Loucy (cell line): ENCODE measurements at regions not wholly inside any gene's neighbourhood (a gene's known extent, or its start where the extent isn't known, plus 50 kb on each side); places are given as distances from the start of the nearest gene placed in this dataset.
A peak's percentile ranks its signal among the peaks of the same experiment; 100 is the strongest.

Experiments used
- H2AFZ ChIP-seq: fragments of 200-600 bp; sonication (generic); 2 replicates; pipeline ENCODE4 v1.6.0; 2016; ENCODE audit warnings: antibody characterized with exemption, mild to moderate bottlenecking, low read length, moderate library complexity
- H3F3A ChIP-seq: fragments of 200-600 bp; 2 replicates; pipeline ENCODE4 v1.6.0; 2016; ENCODE audit warnings: antibody characterized with exemption, low read depth, mild to moderate bottlenecking
- H3K27me3 ChIP-seq: fragments of 200-600 bp; sonication (generic); 2 replicates; pipeline ENCODE4 v1.6.1; 2014; ENCODE audit warnings: low read length, mild to moderate bottlenecking; ENCODE audit not compliant: insufficient read depth, poor library complexity, severe bottlenecking
- H3K36me3 ChIP-seq: fragments of 200-600 bp; sonication (generic); 2 replicates; pipeline ENCODE4 v1.6.1; 2016; ENCODE audit warnings: low read length; ENCODE audit not compliant: insufficient read depth
- H3K4me1 ChIP-seq: fragments of 200-600 bp; sonication (generic); 2 replicates; pipeline ENCODE4 v1.5.1; 2014; ENCODE audit warnings: low read length, mild to moderate bottlenecking; ENCODE audit not compliant: insufficient read depth, poor library complexity, severe bottlenecking
- H3K4me2 ChIP-seq: fragments of 200-600 bp; sonication (generic); 2 replicates; pipeline ENCODE4 v1.6.0; 2014; ENCODE audit warnings: antibody characterized with exemption, low read length, low read depth, mild to moderate bottlenecking; ENCODE audit not compliant: poor library complexity, severe bottlenecking
- H3K4me3 ChIP-seq: fragments of 200-600 bp; sonication (generic); 2 replicates; pipeline ENCODE4 v1.5.1; 2014; ENCODE audit warnings: low read length, mild to moderate bottlenecking, mixed read lengths; ENCODE audit not compliant: poor library complexity, severe bottlenecking
- H3K79me2 ChIP-seq: fragments of 200-600 bp; sonication (generic); 2 replicates; pipeline ENCODE4 v1.6.1; 2014; ENCODE audit warnings: low read length; ENCODE audit not compliant: insufficient read depth
- H3K9ac ChIP-seq: fragments of 200-600 bp; sonication (generic); 2 replicates; pipeline ENCODE4 v1.6.0; 2014; ENCODE audit warnings: mild to moderate bottlenecking, low read depth, low read length, moderate library complexity; ENCODE audit not compliant: poor library complexity, severe bottlenecking
- H3K9me2 ChIP-seq: fragments of 200-600 bp; sonication (generic); replicated peaks from 2 replicates; pipeline ENCODE4 v1.6.1; 2016; ENCODE audit warnings: low read depth, low read length, mixed read lengths
- H3K9me3 ChIP-seq: fragments of 200-600 bp; sonication (generic); 2 replicates; pipeline ENCODE4 v1.6.1; 2014; ENCODE audit warnings: mild to moderate bottlenecking, antibody characterized with exemption, low read length, low read depth; ENCODE audit not compliant: insufficient read depth
- H4K20me1 ChIP-seq: fragments of 200-600 bp; sonication (generic); 2 replicates; pipeline ENCODE4 v1.6.0; 2014; ENCODE audit warnings: antibody characterized with exemption, low read length, mild to moderate bottlenecking; ENCODE audit not compliant: insufficient read depth, poor library complexity, severe bottlenecking
- CTCF ChIP-seq: fragments of 200-600 bp; sonication (generic); conservative IDR thresholded peaks from 2 replicates; pipeline ENCODE4 v1.5.1; 2014; ENCODE audit warnings: mild to moderate bottlenecking, antibody characterized with exemption, low read length
- EZH2phosphoT487 ChIP-seq: fragments of 200-600 bp; IDR thresholded peaks from 2 replicates; pipeline ENCODE4 v1.6.1; 2018; ENCODE audit warnings: antibody characterized with exemption, mild to moderate bottlenecking, moderate library complexity, borderline replicate concordance

- no peaks in the 10 kb centered on the region for H3K36me3 ChIP-seq
- no peaks in the 10 kb centered on the region for H3K9me3 ChIP-seq
- no peak overlapping the region for H3K4me3 ChIP-seq
- peak overlapping the region; percentile 57; the same call in 1 of the 2 replicates for H2AFZ ChIP-seq
- no peaks in the 10 kb centered on the region for H4K20me1 ChIP-seq
- H3K9ac ChIP-seq: no peak overlapping the region
- no peaks in the 10 kb centered on the region for H3K4me1 ChIP-seq
- H3K4me2 ChIP-seq: no peak overlapping the region
- no peaks in the 10 kb centered on the region for H3K9me2 ChIP-seq
- TF ChIP-seq CTCF: peak; percentile 99
- TF ChIP-seq EZH2phosphoT487: no peak
- no peaks in the 10 kb centered on the region for H3F3A ChIP-seq
- no peaks in the 10 kb centered on the region for H3K27me3 ChIP-seq
- H3K79me2 ChIP-seq: no peaks in the 10 kb centered on the region
Measured at GRCh38 chr13:79679334-79679733, 198.4 kb downstream of the NDFIP2 start.

- H2AFZ ChIP-seq: no peak overlapping the region
Measured at GRCh38 chr13:79678100-79678499, 197.1 kb downstream of the NDFIP2 start.

GRCh38 chr13:79675931-79676660 lies 195.1 kb downstream of the NDFIP2 start:
- Histone ChIP-seq H3K4me2 (no peak overlapping the region), H3K36me3 (no peaks in the 10 kb centered on the region), H3K9me2 (no peaks in the 10 kb centered on the region), H3K9ac (no peak overlapping the region), H2AFZ (no peak overlapping the region), H3K27me3 (no peaks in the 10 kb centered on the region), H3K4me1 (peaks cover 5% of the 10 kb centered on the region), H3K4me3 (no peak overlapping the region), H3F3A (no peaks in the 10 kb centered on the region), H3K79me2 (no peaks in the 10 kb centered on the region), H3K9me3 (no peaks in the 10 kb centered on the region), H4K20me1 (no peaks in the 10 kb centered on the region)
- TF ChIP-seq EZH2phosphoT487 (no peak), CTCF (0 out of 2 replicates have a peak, but pooled peaks have one; percentile 11)

More at GRCh38 chr13:79678100-79678499, 197.1 kb downstream of the NDFIP2 start:
- Histone ChIP-seq H3K36me3 (no peaks in the 10 kb centered on the region), H3K79me2 (no peaks in the 10 kb centered on the region), H3K27me3 (no peaks in the 10 kb centered on the region), H3K4me1 (peaks cover 5% of the 10 kb centered on the region), H3K9ac (no peak overlapping the region), H3F3A (no peaks in the 10 kb centered on the region), H3K4me3 (no peak overlapping the region), H3K9me3 (no peaks in the 10 kb centered on the region), H3K9me2 (no peaks in the 10 kb centered on the region), H3K4me2 (no peak overlapping the region), H4K20me1 (no peaks in the 10 kb centered on the region)
- TF ChIP-seq CTCF (no peak), EZH2phosphoT487 (no peak)
